Cardiac fibroblast (primary cell): ENCODE measurements at regions not wholly inside any gene's neighbourhood (a gene's known extent, or its start where the extent isn't known, plus 50 kb on each side); places are given as distances from the start of the nearest gene placed in this dataset.
A peak's percentile ranks its signal among the peaks of the same experiment; 100 is the strongest.
"Not testable (repeated sequence)": the region's sequence is repeated elsewhere in the genome, so short reads cannot be mapped to it uniquely, and the experiment has no call there.

ENCODE experiments used
- DNase-seq, 2 donors: peaks; one replicate each; pipeline versions ENCODE4 v3.0.0 to v3.0.0-alpha.2; 2010; ENCODE audit warnings: low read depth in 2 of 2
- H3K4me3 ChIP-seq, 2 donors: replicated peaks in 1 of 2; 1 replicate in 1 of 2; 2 replicates in 1 of 2; pipeline ENCODE4 v1.5.1; 2011; ENCODE audit warnings: low read depth in 2 of 2, low read length in 2 of 2, mild to moderate bottlenecking in 2 of 2, moderate library complexity in 1 of 2
- CTCF ChIP-seq: IDR thresholded peaks from one replicate; pipeline ENCODE4 v1.5.1; 2011; ENCODE audit warnings: low read depth, mild to moderate bottlenecking, low read length, inconsistent platforms

GRCh38 chr1:221567859-221568507 lies 173.9 kb downstream of the DUSP10 start:
- DNase-seq: no peak
- no peak overlapping the region for H3K4me3 ChIP-seq
- no peak for TF ChIP-seq CTCF

DNA sequence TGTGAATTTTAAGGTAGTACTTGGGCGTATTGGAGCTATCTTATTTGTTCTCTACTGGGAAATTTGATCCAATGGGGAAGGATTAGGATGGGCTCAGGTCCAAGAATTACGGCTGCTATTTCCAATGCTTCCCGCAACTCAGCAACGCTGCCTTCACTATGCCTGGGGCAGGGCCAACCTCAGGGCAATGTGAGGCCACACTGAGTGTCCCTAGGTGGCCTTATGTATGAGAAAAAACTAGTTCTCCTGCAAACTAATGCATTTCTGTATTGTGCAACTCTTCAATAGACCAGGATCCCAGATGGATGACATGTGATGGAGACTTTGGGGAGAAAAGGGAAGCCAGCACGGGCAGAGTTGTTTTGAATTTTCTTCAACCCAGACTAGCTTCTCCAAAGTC lies 168.1 kb downstream of the DUSP10 start:
- DNase-seq: peak in 1 of 2 donors; percentile 19
- no peak overlapping the region for H3K4me3 ChIP-seq
- TF ChIP-seq CTCF: no peak

DNA sequence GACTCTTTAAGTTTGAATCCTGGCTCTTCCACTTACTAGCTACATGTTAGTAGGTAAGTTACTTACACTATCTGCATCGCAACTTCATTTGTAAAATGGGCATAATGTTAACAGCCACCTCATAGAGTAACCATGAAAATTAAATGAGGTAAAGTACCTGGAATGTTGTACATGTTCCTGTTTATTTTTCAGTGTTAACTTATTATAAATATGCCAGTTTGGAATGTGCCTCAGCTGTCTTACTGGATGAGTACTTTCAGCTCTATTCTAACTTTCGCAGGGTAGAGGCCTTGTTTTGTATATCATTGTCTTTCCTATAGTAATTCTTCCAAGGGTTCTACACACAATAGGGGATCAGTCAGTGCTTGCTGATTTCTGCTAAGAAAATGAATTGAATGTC lies 167.4 kb downstream of the DUSP10 start:
- no peak for DNase-seq
- H3K4me3 ChIP-seq: no peak overlapping the region
- TF ChIP-seq CTCF: no peak

DNA sequence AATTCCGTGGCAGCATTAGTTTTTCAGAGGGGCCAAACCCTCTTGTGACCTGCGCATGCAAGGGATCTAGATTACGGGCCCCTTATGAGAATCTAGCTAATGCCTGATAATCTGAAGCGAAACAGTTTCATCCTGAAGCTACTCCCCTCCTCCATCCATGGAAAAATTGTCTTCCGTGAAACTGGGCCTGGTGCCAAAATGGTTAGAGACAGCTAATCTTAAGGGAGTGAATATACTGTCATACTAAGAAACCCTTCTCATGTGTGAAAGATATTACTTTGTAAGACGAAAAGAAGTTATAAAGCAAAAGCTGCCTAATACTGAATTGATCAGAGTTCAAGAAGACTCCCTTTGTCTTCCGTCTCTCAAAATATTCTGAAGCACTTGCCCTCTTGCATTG lies 166.3 kb downstream of the DUSP10 start:
- peak; percentile 14 to 42 for DNase-seq
- H3K4me3 ChIP-seq: no peak overlapping the region
- TF ChIP-seq CTCF: no peak

GRCh38 chr1:221576268-221576667 lies 165.6 kb downstream of the DUSP10 start:
- no peak overlapping the region for H3K4me3 ChIP-seq
- TF ChIP-seq CTCF: no peak
- peak; percentile 11 to 55 for DNase-seq

- TF ChIP-seq CTCF: no peak
- no peak for DNase-seq
- no peak overlapping the region for H3K4me3 ChIP-seq
Measured at GRCh38 chr1:221583465-221583864, 158.4 kb downstream of the DUSP10 start.

- not testable (repeated sequence) for DNase-seq, H3K4me3 ChIP-seq
Measured at GRCh38 chr1:221587013-221587412, 154.9 kb downstream of the DUSP10 start.

DNA sequence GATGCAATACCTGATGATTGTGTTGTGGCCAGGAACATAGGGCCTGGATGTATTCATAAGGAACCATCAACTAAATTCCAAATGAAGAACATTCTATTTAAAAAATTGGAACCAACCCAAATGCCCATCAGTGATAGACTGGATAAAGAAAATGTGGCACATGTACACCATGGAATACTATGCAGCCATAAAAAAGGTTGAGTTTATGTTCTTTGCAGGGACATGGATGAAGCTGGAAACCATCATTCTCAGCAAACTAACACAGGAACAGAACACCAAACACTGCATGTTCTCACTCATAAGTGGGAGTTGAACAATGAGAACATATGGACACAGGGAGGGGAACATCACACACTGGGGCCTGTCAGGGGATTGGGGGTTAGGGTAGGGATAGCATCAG lies 150.6 kb downstream of the DUSP10 start:
- H3K4me3 ChIP-seq, DNase-seq: not testable (repeated sequence)
